Sigmoid colon (tissue), 6 donors: ENCODE measurements at regions not wholly inside any gene's neighbourhood (a gene's known extent, or its start where the extent isn't known, plus 50 kb on each side); places are given as distances from the start of the nearest gene placed in this dataset.

Experiments used
- DNase-seq: peaks from one replicate; pipeline ENCODE4 v3.0.0-alpha.2; 2019
- H3K27ac ChIP-seq, 4 donors: fragments of 200-600 bp; sonication (generic); one replicate each; pipeline ENCODE4 v1.5.1; 2016 to 2019; ENCODE audit warnings: mild to moderate bottlenecking in 1 of 4
- H3K27me3 ChIP-seq, 3 donors: fragments of 200-600 bp; sonication (generic); one replicate each; pipeline ENCODE4 v1.5.1; 2019; ENCODE audit warnings: mild to moderate bottlenecking in 1 of 3
- H3K36me3 ChIP-seq, 4 donors: fragments of 200-600 bp; sonication (generic); one replicate each; pipeline ENCODE4 v1.5.1; 2016 to 2019
- H3K4me1 ChIP-seq, 4 donors: fragments of 200-600 bp; sonication (generic); one replicate each; pipeline ENCODE4 v1.5.1; 2017 to 2019
- H3K4me3 ChIP-seq, 4 donors: fragments of 200-600 bp; sonication (generic); one replicate each; pipeline ENCODE4 v1.5.1; 2017 to 2019; ENCODE audit warnings: mild to moderate bottlenecking in 2 of 4, moderate library complexity in 1 of 4
- H3K9me3 ChIP-seq, 4 donors: fragments of 200-600 bp in 3 of 4; sonication (generic) in 3 of 4; one replicate each; pipeline versions ENCODE4 v1.5.1 to v1.6.1; 2013 to 2019
- CTCF ChIP-seq, 4 experiments: fragments of 450-650 bp in 3 of 4; fragments of 200-600 bp in 1 of 4; IDR thresholded peaks; one replicate each; pipeline ENCODE4 v1.5.1; 2016 to 2019; ENCODE audit warnings: antibody characterized with exemption in 4 of 4, mild to moderate bottlenecking in 3 of 4, moderate library complexity in 2 of 4
- EP300 ChIP-seq, 4 donors: sonication (generic); formaldehyde crosslinking; IDR thresholded peaks; one replicate each; pipeline ENCODE4 v1.6.1; 2017; ENCODE audit warnings: antibody characterized with exemption in 4 of 4
- POLR2A ChIP-seq, 2 donors: fragments of 450-650 bp; IDR thresholded peaks; one replicate each; pipeline ENCODE4 v1.6.1; 2016; ENCODE audit warnings: antibody characterized with exemption in 2 of 2, mild to moderate bottlenecking in 2 of 2, moderate library complexity in 2 of 2
- POLR2AphosphoS5 ChIP-seq, 4 donors: sonication (generic); formaldehyde crosslinking; IDR thresholded peaks; one replicate each; pipeline ENCODE4 v1.6.1; 2017; ENCODE audit warnings: antibody characterized with exemption in 4 of 4
- WGBS, 2 donors: extraction: QIAGEN DNeasy Blood & Tissue Kit; methylation state at CpG; one replicate each; pipeline ENCODE4 v1.1.7; 2013; 5-methylcytosine and 5-hydroxymethylcytosine counted together
- intact Hi-C: fragments of 100-400 bp; cut with DNase I; formaldehyde crosslinking; loops from one replicate; pipeline ENCODE4 v1.15.1; 2023
- donor health status: healthy with polysubstance abuse.
- donor health status: healthy.

GRCh38 chr5:124677374-124678351, 68.8 kb downstream of the ZNF608 start:
- H3K36me3 ChIP-seq = no peaks in the 10 kb centered on the region
- WGBS, 2 donors = 52 to 68% methylated on average over 9 of the region's 9 CpGs
- H3K27me3 ChIP-seq = no peaks in the 10 kb centered on the region
- TF ChIP-seq POLR2A (IDR thresholded peaks at IDR 0.05) (no peak), POLR2AphosphoS5 (IDR thresholded peaks at IDR 0.05) (peak in 3 of 4 donors; percentile 5 to 17 (median 16))
- intact Hi-C loops = no loop called here
- no peaks in the 10 kb centered on the region for H3K9me3 ChIP-seq
- peak overlapping the region; percentile 38 to 77 (median 72) for H3K27ac ChIP-seq
- DNase-seq = peak; percentile 83
- H3K4me3 ChIP-seq = no peak overlapping the region
- peaks cover 0 to 77% (median 58%) of the 10 kb centered on the region in 4 donors for H3K4me1 ChIP-seq

- WGBS, 2 donors = 35 to 74% methylated on average over 6 of the region's 6 CpGs
- H3K27ac ChIP-seq = peak overlapping the region; percentile 25 to 77 (median 72)
- no peak for DNase-seq
Observed at GRCh38 chr5:124675931-124676846, 70.2 kb downstream of the ZNF608 start.

GRCh38 chr5:124671193-124671592, 75.2 kb downstream of the ZNF608 start:
- H3K9me3 ChIP-seq = no peaks in the 10 kb centered on the region

More at GRCh38 chr5:124675931-124676846, 70.2 kb downstream of the ZNF608 start:
- H3K4me1 ChIP-seq = peaks cover 0 to 79% (median 73%) of the 10 kb centered on the region in 4 donors
- H3K27me3 ChIP-seq = no peaks in the 10 kb centered on the region
- TF ChIP-seq POLR2AphosphoS5 (IDR thresholded peaks at IDR 0.05) = peak in 2 of 4 donors; percentile 48 to 50
- TF ChIP-seq EP300 (IDR thresholded peaks at IDR 0.05) = no peak
- TF ChIP-seq CTCF (IDR thresholded peaks at IDR 0.05) = no peak
- no peak for TF ChIP-seq POLR2A (IDR thresholded peaks at IDR 0.05)
- H3K4me3 ChIP-seq = no peak overlapping the region
- no peaks in the 10 kb centered on the region for H3K9me3 ChIP-seq
- intact Hi-C loops = no loop called here
- H3K36me3 ChIP-seq = no peaks in the 10 kb centered on the region

GRCh38 chr5:124670722-124671184, 75.7 kb downstream of the ZNF608 start:
- WGBS, 2 donors = 51 to 57% methylated on average over 3 of the region's 3 CpGs
- intact Hi-C loops = no loop called here
- H3K27ac ChIP-seq = peak overlapping the region; percentile 19 to 60 (median 38)
- H3K9me3 ChIP-seq = no peaks in the 10 kb centered on the region
- no peaks in the 10 kb centered on the region for H3K36me3 ChIP-seq
- H3K27me3 ChIP-seq = no peaks in the 10 kb centered on the region
- H3K4me3 ChIP-seq = no peak overlapping the region
- H3K4me1 ChIP-seq = peaks cover 0 to 86% (median 62%) of the 10 kb centered on the region in 4 donors
- no peak for DNase-seq
- no peak for TF ChIP-seq CTCF (IDR thresholded peaks at IDR 0.05)
- no peak for TF ChIP-seq POLR2AphosphoS5 (IDR thresholded peaks at IDR 0.05)
- no peak for TF ChIP-seq EP300 (IDR thresholded peaks at IDR 0.05)
- TF ChIP-seq POLR2A (IDR thresholded peaks at IDR 0.05) = no peak

More at GRCh38 chr5:124671193-124671592, 75.2 kb downstream of the ZNF608 start:
- no peak overlapping the region for H3K4me3 ChIP-seq
- peaks cover 0 to 86% (median 66%) of the 10 kb centered on the region in 4 donors for H3K4me1 ChIP-seq
- intact Hi-C loops = no loop called here
- 76 to 88% methylated on average over 1 of the region's 1 CpG for WGBS, 2 donors
- H3K27me3 ChIP-seq = no peaks in the 10 kb centered on the region
- DNase-seq = no peak
- H3K36me3 ChIP-seq = no peaks in the 10 kb centered on the region
- peak overlapping the region in 3 of 4 donors; percentile 19 to 60 (median 43) for H3K27ac ChIP-seq
- no peak for TF ChIP-seq POLR2AphosphoS5 (IDR thresholded peaks at IDR 0.05)
- TF ChIP-seq POLR2A (IDR thresholded peaks at IDR 0.05) = no peak
- no peak for TF ChIP-seq EP300 (IDR thresholded peaks at IDR 0.05)
- no peak for TF ChIP-seq CTCF (IDR thresholded peaks at IDR 0.05)
